ENCODE measurements at regions not wholly inside any gene's neighbourhood (a gene's known extent, or its start where the extent isn't known, plus 50 kb on each side); places are given as distances from the start of the nearest gene placed in this dataset.

- Histone ChIP-seq H3K4me1 (ENCODE audit: insufficient read depth, poor library complexity, severe bottlenecking) (no peaks in the 10 kb centered on the region), H3K9me3 (ENCODE audit: severe bottlenecking) (no peaks in the 10 kb centered on the region), H3K36me3 (ENCODE audit: low read depth) (no peaks in the 10 kb centered on the region), H3K27ac (ENCODE audit: poor library complexity, severe bottlenecking) (no peak overlapping the region), H3K4me3 (ENCODE audit: severe bottlenecking) (no peak overlapping the region), H3K27me3 (ENCODE audit: insufficient read depth, poor library complexity, severe bottlenecking) (no peaks in the 10 kb centered on the region)
- no peak for TF ChIP-seq CTCF (IDR thresholded peaks at IDR 0.05; ENCODE audit: poor library complexity, severe bottlenecking)
- DNase-seq (ENCODE audit: low spot score) (no peak), ATAC-seq (ENCODE audit: low read depth) (no peak)
These were observed 95.3 kb upstream of the TCERG1L start for GRCh38 chr10:131406676-131407392.

GRCh38 chr10:131418681-131419080 is 107.2 kb upstream of the TCERG1L start:
- Histone ChIP-seq H3K36me3 (ENCODE audit: low read depth) (no peaks in the 10 kb centered on the region), H3K27me3 (ENCODE audit: insufficient read depth, poor library complexity, severe bottlenecking) (no peaks in the 10 kb centered on the region), H3K4me3 (ENCODE audit: severe bottlenecking) (no peak overlapping the region), H3K9me3 (ENCODE audit: severe bottlenecking) (no peaks in the 10 kb centered on the region), H3K4me1 (ENCODE audit: insufficient read depth, poor library complexity, severe bottlenecking) (no peaks in the 10 kb centered on the region), H3K27ac (ENCODE audit: poor library complexity, severe bottlenecking) (no peak overlapping the region)
- no peak for TF ChIP-seq CTCF (IDR thresholded peaks at IDR 0.05; ENCODE audit: poor library complexity, severe bottlenecking)
- ATAC-seq (ENCODE audit: low read depth) = no peak
- DNase-seq (ENCODE audit: low spot score) = no peak

GRCh38 chr10:131419797-131420196 is 108.3 kb upstream of the TCERG1L start:
- TF ChIP-seq CTCF (IDR thresholded peaks at IDR 0.05; ENCODE audit: poor library complexity, severe bottlenecking) = no peak
- no peak overlapping the region for H3K27ac ChIP-seq (ENCODE audit: poor library complexity, severe bottlenecking)
- H3K9me3 ChIP-seq (ENCODE audit: severe bottlenecking) = no peaks in the 10 kb centered on the region
- no peak for ATAC-seq (ENCODE audit: low read depth)
- H3K4me3 ChIP-seq (ENCODE audit: severe bottlenecking) = no peak overlapping the region
- no peaks in the 10 kb centered on the region for H3K36me3 ChIP-seq (ENCODE audit: low read depth)
- H3K27me3 ChIP-seq (ENCODE audit: insufficient read depth, poor library complexity, severe bottlenecking) = no peaks in the 10 kb centered on the region
- DNase-seq (ENCODE audit: low spot score) = no peak
- no peaks in the 10 kb centered on the region for H3K4me1 ChIP-seq (ENCODE audit: insufficient read depth, poor library complexity, severe bottlenecking)

- DNase-seq (ENCODE audit: low spot score) = no peak
- H3K27me3 ChIP-seq (ENCODE audit: insufficient read depth, poor library complexity, severe bottlenecking) = no peaks in the 10 kb centered on the region
- H3K27ac ChIP-seq (ENCODE audit: poor library complexity, severe bottlenecking) = no peak overlapping the region
- no peak overlapping the region for H3K4me3 ChIP-seq (ENCODE audit: severe bottlenecking)
- no peaks in the 10 kb centered on the region for H3K9me3 ChIP-seq (ENCODE audit: severe bottlenecking)
- no peaks in the 10 kb centered on the region for H3K36me3 ChIP-seq (ENCODE audit: low read depth)
- no peak for ATAC-seq (ENCODE audit: low read depth)
- no peaks in the 10 kb centered on the region for H3K4me1 ChIP-seq (ENCODE audit: insufficient read depth, poor library complexity, severe bottlenecking)
- no peak for TF ChIP-seq CTCF (IDR thresholded peaks at IDR 0.05; ENCODE audit: poor library complexity, severe bottlenecking)
These were observed 109.3 kb upstream of the TCERG1L start for GRCh38 chr10:131420867-131421266.

GRCh38 chr10:131421381-131421780 is 109.9 kb upstream of the TCERG1L start:
- DNase-seq (ENCODE audit: low spot score) (no peak), ATAC-seq (ENCODE audit: low read depth) (no peak)
- H3K9me3 ChIP-seq (ENCODE audit: severe bottlenecking) = no peaks in the 10 kb centered on the region
- TF ChIP-seq CTCF (IDR thresholded peaks at IDR 0.05; ENCODE audit: poor library complexity, severe bottlenecking) = no peak
- no peaks in the 10 kb centered on the region for H3K36me3 ChIP-seq (ENCODE audit: low read depth)
- no peak overlapping the region for H3K4me3 ChIP-seq (ENCODE audit: severe bottlenecking)
- H3K27me3 ChIP-seq (ENCODE audit: insufficient read depth, poor library complexity, severe bottlenecking) = no peaks in the 10 kb centered on the region
- no peaks in the 10 kb centered on the region for H3K4me1 ChIP-seq (ENCODE audit: insufficient read depth, poor library complexity, severe bottlenecking)
- no peak overlapping the region for H3K27ac ChIP-seq (ENCODE audit: poor library complexity, severe bottlenecking)
